IPS DF 6.9 (cell line): ENCODE measurements at regions not wholly inside any gene's neighbourhood (a gene's known extent, or its start where the extent isn't known, plus 50 kb on each side); places are given as distances from the start of the nearest gene placed in this dataset.

ENCODE experiments used
- DNase-seq: peaks from one replicate; pipeline ENCODE4 v3.0.0-alpha.2; 2013; ENCODE audit warnings: low read depth, low spot score
- H3K27ac ChIP-seq: one replicate; pipeline ENCODE4 v1.5.1; 2013; ENCODE audit warnings: low read length, control low read depth
- H3K27me3 ChIP-seq: 2 replicates; pipeline ENCODE4 v1.6.1; 2013; ENCODE audit warnings: mild to moderate bottlenecking, low read length; ENCODE audit not compliant: control insufficient read depth, insufficient read depth
- H3K36me3 ChIP-seq: 2 replicates; pipeline ENCODE4 v1.6.1; 2013; ENCODE audit warnings: low read length; ENCODE audit not compliant: control insufficient read depth, insufficient read depth
- H3K4me1 ChIP-seq: 2 replicates; pipeline ENCODE4 v1.6.1; 2013; ENCODE audit warnings: low read length; ENCODE audit not compliant: control insufficient read depth, insufficient read depth
- H3K4me3 ChIP-seq: 2 replicates; pipeline ENCODE4 v1.5.1; 2013; ENCODE audit warnings: mild to moderate bottlenecking, low read length
- H3K9me3 ChIP-seq: 2 replicates; pipeline ENCODE4 v1.6.1; 2013; ENCODE audit warnings: low read length, inconsistent platforms; ENCODE audit not compliant: control insufficient read depth, insufficient read depth
- WGBS: extraction: QIAGEN DNeasy Blood & Tissue Kit; methylation state at CpG from one replicate; pipeline ENCODE4 v1.1.7; 2013; ENCODE audit warnings: mixed read lengths, missing lambda C conversion rate; ENCODE audit not compliant: insufficient read length, insufficient coverage; 5-methylcytosine and 5-hydroxymethylcytosine counted together

DNA sequence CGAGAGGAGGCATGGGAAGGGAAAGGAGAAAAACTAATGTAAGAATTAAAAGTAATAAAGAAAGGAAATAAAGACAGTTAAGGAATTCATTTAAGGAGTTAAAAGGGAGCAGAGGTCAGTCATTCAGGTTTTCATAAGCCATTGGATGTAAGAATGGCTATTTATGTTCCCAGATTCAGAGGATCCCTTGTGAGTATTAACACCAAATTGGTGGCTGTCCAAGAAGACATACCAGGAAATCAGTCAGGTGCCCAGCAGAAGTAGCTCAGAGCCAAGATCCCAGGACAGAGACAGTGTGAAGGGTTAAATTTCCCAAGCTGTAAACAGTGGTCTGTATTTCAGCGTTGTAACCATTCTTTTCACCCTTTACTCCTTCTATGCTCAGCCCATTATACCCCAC is 550.4 kb downstream of the BCL11A start:
- Histone ChIP-seq H3K4me1 (peaks cover 1% of the 10 kb centered on the region; the same call in 1 of the 2 replicates), H3K27ac (no peak overlapping the region), H3K4me3 (no peak overlapping the region), H3K36me3 (no peaks in the 10 kb centered on the region), H3K9me3 (no peaks in the 10 kb centered on the region), H3K27me3 (no peaks in the 10 kb centered on the region)
- no peak for DNase-seq
- WGBS = 100% methylated on average over 1 of the region's 2 CpGs

- no peak for DNase-seq
- Histone ChIP-seq H3K36me3 (no peaks in the 10 kb centered on the region), H3K9me3 (no peaks in the 10 kb centered on the region), H3K4me1 (peaks cover 1% of the 10 kb centered on the region; the same call in 1 of the 2 replicates), H3K4me3 (no peak overlapping the region), H3K27ac (no peak overlapping the region), H3K27me3 (no peaks in the 10 kb centered on the region)
- WGBS = no CpG with 5 or more reads among the region's 3 CpGs
Measured at GRCh38 chr2:60002183-60002867, 551.1 kb downstream of the BCL11A start.

GRCh38 chr2:60000686-60001085 is 552.8 kb downstream of the BCL11A start:
- H3K27ac ChIP-seq = no peak overlapping the region
- no peaks in the 10 kb centered on the region for H3K9me3 ChIP-seq
- DNase-seq = no peak
- no peaks in the 10 kb centered on the region for H3K36me3 ChIP-seq
- no peaks in the 10 kb centered on the region for H3K27me3 ChIP-seq
- H3K4me1 ChIP-seq = peaks cover 1% of the 10 kb centered on the region; the same call in 1 of the 2 replicates
- no peak overlapping the region for H3K4me3 ChIP-seq

- Histone ChIP-seq H3K36me3 (no peaks in the 10 kb centered on the region), H3K27me3 (no peaks in the 10 kb centered on the region), H3K4me1 (peaks cover 1% of the 10 kb centered on the region; the same call in 1 of the 2 replicates), H3K27ac (no peak overlapping the region), H3K9me3 (no peaks in the 10 kb centered on the region), H3K4me3 (no peak overlapping the region)
- no peak for DNase-seq
Measured at GRCh38 chr2:59998324-59998723, 555.1 kb downstream of the BCL11A start.

DNA sequence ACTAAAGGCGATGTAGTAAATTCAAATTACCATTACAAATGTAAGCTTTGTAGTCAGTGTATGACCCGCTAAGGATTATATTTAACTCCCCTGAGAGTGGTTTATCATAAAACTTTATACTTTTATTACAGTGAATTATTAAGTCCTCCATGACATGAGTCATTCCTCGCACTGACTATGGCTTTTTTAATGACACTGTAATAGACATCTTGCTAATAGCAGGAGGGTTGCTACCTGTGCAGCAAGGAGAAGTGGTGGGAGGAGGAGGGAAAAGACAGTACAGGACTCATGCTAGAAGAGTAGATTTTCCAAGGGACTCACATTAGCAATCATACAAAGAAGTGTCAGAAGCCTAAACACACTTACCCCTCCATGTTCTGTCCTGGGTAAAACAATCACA is 556.1 kb downstream of the BCL11A start:
- WGBS = no CpG with 5 or more reads among the region's 3 CpGs
- no peaks in the 10 kb centered on the region for H3K36me3 ChIP-seq
- no peak overlapping the region for H3K27ac ChIP-seq
- peaks cover 1% of the 10 kb centered on the region; the same call in 1 of the 2 replicates for H3K4me1 ChIP-seq
- H3K27me3 ChIP-seq = no peaks in the 10 kb centered on the region
- no peaks in the 10 kb centered on the region for H3K9me3 ChIP-seq
- no peak for DNase-seq
- H3K4me3 ChIP-seq = no peak overlapping the region

- WGBS = no CpG with 5 or more reads among the region's 3 CpGs
- Histone ChIP-seq H3K27me3 (no peaks in the 10 kb centered on the region), H3K4me3 (no peak overlapping the region), H3K27ac (no peak overlapping the region), H3K4me1 (no peaks in the 10 kb centered on the region; the same call in 1 of the 2 replicates), H3K9me3 (no peaks in the 10 kb centered on the region), H3K36me3 (no peaks in the 10 kb centered on the region)
- no peak for DNase-seq
Measured at GRCh38 chr2:59996855-59997254, 556.6 kb downstream of the BCL11A start.

DNA sequence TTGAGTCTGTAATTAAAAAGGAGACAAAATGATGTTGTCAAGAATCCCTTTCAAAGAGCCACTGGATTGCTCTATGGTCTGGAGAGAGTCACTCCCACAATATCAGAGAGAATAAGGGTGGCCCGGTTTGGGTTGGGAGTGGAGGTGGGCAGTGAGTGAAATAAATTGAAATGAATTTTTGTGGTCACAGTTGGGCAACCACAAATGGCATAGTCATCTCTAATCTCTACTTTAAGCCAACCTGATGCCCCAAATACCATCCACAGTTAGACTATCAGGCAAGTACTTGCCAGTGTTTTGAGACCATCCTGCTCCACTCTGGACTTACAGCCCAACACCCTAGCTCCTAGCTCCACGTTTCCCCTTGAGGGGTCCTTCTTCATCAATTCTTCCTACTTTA is 559.7 kb downstream of the BCL11A start:
- Histone ChIP-seq H3K36me3 (no peaks in the 10 kb centered on the region), H3K9me3 (no peaks in the 10 kb centered on the region), H3K27me3 (no peaks in the 10 kb centered on the region), H3K27ac (no peak overlapping the region), H3K4me3 (no peak overlapping the region), H3K4me1 (no peaks in the 10 kb centered on the region)
- no CpG with 5 or more reads among the region's 2 CpGs for WGBS
- DNase-seq = no peak

DNA sequence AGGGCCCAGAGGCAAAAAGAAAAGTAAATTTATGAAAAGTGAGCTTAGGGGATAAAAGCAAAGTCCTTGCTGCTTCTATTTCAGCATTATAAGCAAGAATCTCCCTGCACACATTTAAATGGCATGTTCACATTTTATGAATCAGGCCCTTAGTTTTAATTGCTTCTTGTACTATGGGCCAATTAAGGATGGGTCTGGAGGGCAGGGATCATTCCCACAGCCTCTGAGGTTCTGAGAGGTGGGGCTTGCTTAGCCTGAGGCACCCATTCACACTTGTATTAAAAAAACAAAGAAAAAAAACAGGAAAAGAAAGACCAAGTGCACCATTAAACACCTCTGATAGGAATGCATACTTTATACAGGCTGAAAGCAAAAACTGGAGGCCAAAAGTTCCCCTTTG is 565.1 kb downstream of the BCL11A start:
- H3K4me1 ChIP-seq = no peaks in the 10 kb centered on the region
- no peak overlapping the region for H3K4me3 ChIP-seq
- no peaks in the 10 kb centered on the region for H3K27me3 ChIP-seq
- H3K9me3 ChIP-seq = no peaks in the 10 kb centered on the region
- DNase-seq = no peak
- H3K27ac ChIP-seq = no peak overlapping the region
- no peaks in the 10 kb centered on the region for H3K36me3 ChIP-seq

GRCh38 chr2:59986511-59986910 is 566.9 kb downstream of the BCL11A start:
- peaks cover 2% of the 10 kb centered on the region; the same call in 1 of the 2 replicates for H3K4me1 ChIP-seq
- no peaks in the 10 kb centered on the region for H3K9me3 ChIP-seq
- H3K27me3 ChIP-seq = no peaks in the 10 kb centered on the region
- H3K27ac ChIP-seq = no peak overlapping the region
- no peak for DNase-seq
- H3K4me3 ChIP-seq = no peak overlapping the region
- WGBS = no CpG with 5 or more reads among the region's 4 CpGs
- no peaks in the 10 kb centered on the region for H3K36me3 ChIP-seq

DNA sequence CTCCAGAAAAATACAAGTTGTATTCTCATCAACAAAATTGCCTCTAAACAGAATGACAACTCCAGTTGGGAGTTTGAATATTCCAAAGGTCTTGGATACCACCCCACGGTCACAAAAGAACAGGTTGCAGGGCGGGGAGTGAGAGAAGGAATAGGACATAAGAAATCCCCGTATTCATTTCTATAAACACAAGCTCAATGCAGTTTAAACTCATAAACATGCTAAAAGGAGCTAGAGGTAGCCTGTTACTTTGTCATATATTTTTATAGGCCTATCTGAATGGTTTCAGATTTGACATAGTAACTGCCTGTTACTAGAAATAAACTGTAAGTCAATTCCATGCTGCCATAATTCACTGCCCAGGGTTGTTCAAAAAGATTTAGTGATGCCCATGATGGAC is 567.5 kb downstream of the BCL11A start:
- Histone ChIP-seq H3K27ac (no peak overlapping the region), H3K36me3 (no peaks in the 10 kb centered on the region), H3K9me3 (no peaks in the 10 kb centered on the region), H3K27me3 (no peaks in the 10 kb centered on the region), H3K4me1 (peaks cover 2% of the 10 kb centered on the region; the same call in 1 of the 2 replicates), H3K4me3 (no peak overlapping the region)
- no peak for DNase-seq
- WGBS = no CpG with 5 or more reads among the region's 3 CpGs

DNA sequence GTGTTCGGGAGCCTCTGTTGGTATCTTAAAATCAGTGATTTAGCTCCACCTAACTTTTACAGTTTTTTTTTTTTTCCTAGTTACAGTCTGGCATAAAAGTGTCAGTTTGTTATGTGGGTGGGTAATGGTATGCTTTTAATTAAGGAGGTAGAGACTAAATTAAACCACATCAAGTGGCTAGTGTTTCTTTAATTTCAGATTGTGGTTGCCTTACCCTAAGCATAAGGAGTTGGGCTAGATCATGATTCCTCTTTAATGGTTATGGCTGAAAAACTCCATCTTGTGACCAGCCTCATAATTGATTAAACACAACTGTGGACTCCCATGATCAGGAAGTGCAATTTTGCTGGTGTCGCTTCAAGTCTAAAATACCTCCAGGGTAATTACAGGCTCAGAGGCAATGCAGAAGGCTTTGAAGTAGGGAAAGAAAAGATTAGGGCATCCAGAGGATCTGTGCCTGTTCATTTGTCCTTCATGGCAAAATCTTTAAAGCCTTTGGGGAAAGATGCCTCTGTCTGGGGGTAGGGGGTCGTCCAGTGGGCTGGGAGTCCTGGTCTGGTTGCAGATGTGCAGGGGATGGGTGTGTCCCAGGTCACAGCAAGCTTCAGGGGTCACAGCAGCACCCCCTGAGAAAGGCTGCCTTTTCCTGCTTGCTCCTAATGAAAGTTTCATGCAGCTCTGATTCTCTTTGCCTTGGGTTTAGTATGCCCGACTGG is 579.2 kb downstream of the BCL11A start:
- WGBS = no CpG with 5 or more reads among the region's 4 CpGs
- no peaks in the 10 kb centered on the region for H3K9me3 ChIP-seq
- H3K36me3 ChIP-seq = no peaks in the 10 kb centered on the region
- no peak overlapping the region for H3K4me3 ChIP-seq
- H3K27me3 ChIP-seq = no peaks in the 10 kb centered on the region
- DNase-seq = no peak
- H3K27ac ChIP-seq = no peak overlapping the region
- H3K4me1 ChIP-seq = no peaks in the 10 kb centered on the region
